H9 (cell line): ENCODE measurements at regions not wholly inside any gene's neighbourhood (a gene's known extent, or its start where the extent isn't known, plus 50 kb on each side); places are given as distances from the start of the nearest gene placed in this dataset.

Experiments used
- DNase-seq: peaks from one replicate; pipeline ENCODE4 v3.0.0-alpha.2; 2017
- H2AFZ ChIP-seq: one replicate; pipeline ENCODE4 v1.6.1; 2013; ENCODE audit warnings: mild to moderate bottlenecking, low read length, control low read depth, moderate library complexity
- H2AK5ac ChIP-seq: 2 replicates; pipeline ENCODE4 v1.6.1; 2013; ENCODE audit warnings: low read length, control low read depth, mixed read lengths; ENCODE audit not compliant: insufficient read length
- H2BK120ac ChIP-seq: one replicate; pipeline ENCODE4 v1.6.1; 2013; ENCODE audit warnings: low read depth, mild to moderate bottlenecking, low read length, control low read depth, inconsistent platforms; ENCODE audit not compliant: poor library complexity, severe bottlenecking
- H2BK12ac ChIP-seq: 2 replicates; pipeline ENCODE4 v1.6.1; 2013; ENCODE audit warnings: low read length, control low read depth, mixed read lengths, low read depth; ENCODE audit not compliant: insufficient read length
- H2BK15ac ChIP-seq: 2 replicates; pipeline ENCODE4 v1.6.1; 2013; ENCODE audit warnings: low read depth, low read length, control low read depth
- H2BK20ac ChIP-seq: one replicate; pipeline ENCODE4 v1.6.1; 2013; ENCODE audit warnings: low read depth, mild to moderate bottlenecking, low read length, control low read depth, inconsistent platforms; ENCODE audit not compliant: poor library complexity, severe bottlenecking
- H2BK5ac ChIP-seq: 2 replicates; pipeline ENCODE4 v1.6.1; 2013; ENCODE audit warnings: low read length, control low read depth, mixed read lengths; ENCODE audit not compliant: insufficient read length
- H3K14ac ChIP-seq: 2 replicates; pipeline ENCODE4 v1.6.1; 2013; ENCODE audit warnings: low read length, control low read depth; ENCODE audit not compliant: insufficient read depth
- H3K18ac ChIP-seq: 2 replicates; pipeline ENCODE4 v1.6.1; 2013; ENCODE audit warnings: low read depth, mild to moderate bottlenecking, mixed read lengths, low read length, control low read depth; ENCODE audit not compliant: insufficient read length
- H3K23ac ChIP-seq: 2 replicates; pipeline ENCODE4 v1.6.1; 2013; ENCODE audit warnings: low read length, control low read depth, mixed read lengths, low read depth; ENCODE audit not compliant: insufficient read length
- H3K23me2 ChIP-seq: 2 replicates; pipeline ENCODE4 v1.6.1; 2013; ENCODE audit warnings: low read depth, mild to moderate bottlenecking, mixed read lengths, low read length, control low read depth; ENCODE audit not compliant: insufficient read length, poor library complexity, severe bottlenecking
- H3K27ac ChIP-seq: 2 replicates; pipeline ENCODE4 v1.5.1; 2013; ENCODE audit warnings: low read length, control low read depth, mixed read lengths, low read depth; ENCODE audit not compliant: insufficient read length
- H3K27me3 ChIP-seq: 2 replicates; pipeline ENCODE4 v1.6.1; 2013; ENCODE audit warnings: low read length, control low read depth, inconsistent platforms; ENCODE audit not compliant: insufficient read depth
- H3K4ac ChIP-seq: 2 replicates; pipeline ENCODE4 v1.6.1; 2013; ENCODE audit warnings: low read depth, mild to moderate bottlenecking, control low read depth, inconsistent platforms, low read length, moderate library complexity
- H3K4me1 ChIP-seq: 2 replicates; pipeline ENCODE4 v1.6.1; 2013; ENCODE audit warnings: low read length, control low read depth, inconsistent platforms; ENCODE audit not compliant: insufficient read depth
- H3K4me2 ChIP-seq: 2 replicates; pipeline ENCODE4 v1.6.1; 2013; ENCODE audit warnings: low read length, control low read depth, mixed read lengths; ENCODE audit not compliant: insufficient read length, insufficient read depth
- H3K56ac ChIP-seq: 2 replicates; pipeline ENCODE4 v1.6.1; 2013; ENCODE audit warnings: low read depth, mild to moderate bottlenecking, mixed read lengths, low read length, control low read depth; ENCODE audit not compliant: insufficient read length
- H3K79me1 ChIP-seq: 2 replicates; pipeline ENCODE4 v1.6.1; 2013; ENCODE audit warnings: low read depth, mild to moderate bottlenecking, moderate library complexity, low read length, control low read depth, inconsistent platforms; ENCODE audit not compliant: insufficient read depth, poor library complexity, severe bottlenecking
- H3K79me2 ChIP-seq: 2 replicates; pipeline ENCODE4 v1.6.1; 2013; ENCODE audit warnings: low read length, control low read depth, inconsistent platforms; ENCODE audit not compliant: insufficient read depth
- H3K9ac ChIP-seq: 2 replicates; pipeline ENCODE4 v1.6.1; 2013; ENCODE audit warnings: low read length, control low read depth, mixed read lengths; ENCODE audit not compliant: insufficient read length; ENCODE audit errors: extremely low read depth
- H3K9me3 ChIP-seq: one replicate; pipeline ENCODE4 v1.6.1; 2013; ENCODE audit warnings: low read depth, low read length, inconsistent platforms; ENCODE audit not compliant: control insufficient read depth
- H3T11ph ChIP-seq: one replicate; pipeline ENCODE4 v1.6.1; 2013; ENCODE audit warnings: mild to moderate bottlenecking, low read length, control low read depth, inconsistent platforms
- H4K20me1 ChIP-seq: one replicate; pipeline ENCODE4 v1.6.1; 2013; ENCODE audit not compliant: control insufficient read depth, insufficient read length, insufficient read depth
- H4K5ac ChIP-seq: 2 replicates; pipeline ENCODE4 v1.6.1; 2013; ENCODE audit warnings: low read depth, mild to moderate bottlenecking, mixed read lengths, low read length, control low read depth; ENCODE audit not compliant: insufficient read length
- H4K8ac ChIP-seq: replicated peaks from 2 replicates; pipeline ENCODE4 v1.6.1; 2013; ENCODE audit warnings: low read length, control low read depth, mixed read lengths, low read depth; ENCODE audit not compliant: insufficient read length
- H4K91ac ChIP-seq: 2 replicates; pipeline ENCODE4 v1.6.1; 2013; ENCODE audit warnings: low read depth, mild to moderate bottlenecking, moderate library complexity, mixed read lengths, low read length, control low read depth; ENCODE audit not compliant: insufficient read length
- H3K27ac Mint-ChIP-seq, 3 experiments: 2 replicates in 2 of 3; 3 replicates in 1 of 3; pipeline ENCODE4 v1.8.0; 2020 to 2021; ENCODE audit warnings: mixed read lengths in 3 of 3, mild to moderate bottlenecking in 1 of 3, moderate library complexity in 1 of 3
- H3K27me3 Mint-ChIP-seq: 2 replicates; pipeline ENCODE4 v1.8.0; 2021; ENCODE audit warnings: low read depth, mild to moderate bottlenecking, moderate library complexity, mixed read lengths
- H3K36me3 Mint-ChIP-seq, 3 experiments: 2 replicates in 2 of 3; 3 replicates in 1 of 3; pipeline ENCODE4 v1.8.0; 2020 to 2021; ENCODE audit warnings: low read depth in 3 of 3, mixed read lengths in 3 of 3; ENCODE audit not compliant: insufficient read depth in 1 of 3
- H3K4me1 Mint-ChIP-seq, 2 experiments: 2 replicates each; pipeline ENCODE4 v1.8.0; 2020; ENCODE audit warnings: mixed read lengths in 2 of 2
- H3K4me3 Mint-ChIP-seq, 2 experiments: 2 replicates in 1 of 2; 3 replicates in 1 of 2; pipeline ENCODE4 v1.8.0; 2020 to 2021; ENCODE audit warnings: mild to moderate bottlenecking in 2 of 2, mixed read lengths in 2 of 2, moderate library complexity in 1 of 2
- H3K9me3 Mint-ChIP-seq, 2 experiments: 2 replicates in 1 of 2; 3 replicates in 1 of 2; pipeline ENCODE4 v1.8.0; 2020; ENCODE audit warnings: mild to moderate bottlenecking in 2 of 2, mixed read lengths in 2 of 2, moderate library complexity in 1 of 2
- CTCF ChIP-seq: fragments of 200-600 bp; sonication (generic); conservative IDR thresholded peaks from 3 replicates; pipeline ENCODE4 v1.8.0; 2021; ENCODE audit warnings: antibody characterized with exemption, mild to moderate bottlenecking
- WGBS: extraction: QIAGEN DNeasy Blood & Tissue Kit; methylation state at CpG from one replicate; pipeline ENCODE4 v1.1.7; 2013; ENCODE audit warnings: missing lambda C conversion rate, low lambda C conversion rate, mixed read lengths; ENCODE audit not compliant: insufficient read length; ENCODE audit errors: extremely low coverage; 5-methylcytosine and 5-hydroxymethylcytosine counted together

- no peak overlapping the region for H2BK5ac ChIP-seq
- H4K8ac ChIP-seq = no peak overlapping the region
- no peak overlapping the region for H3K56ac ChIP-seq
- H3K27ac ChIP-seq = no peak overlapping the region
- H3K27ac Mint-ChIP-seq = no peak overlapping the region; a peak in 1 of 7 replicates
- no peaks in the 10 kb centered on the region for H3K9me3 ChIP-seq
- no peaks in the 10 kb centered on the region for H3K4me1 ChIP-seq
- no peak overlapping the region for H2AFZ ChIP-seq
- no peaks in the 10 kb centered on the region for H3K79me1 ChIP-seq
- no peak overlapping the region for H3K9ac ChIP-seq
- no peak overlapping the region for H3K4ac ChIP-seq
- H3K27me3 ChIP-seq = no peaks in the 10 kb centered on the region
- H4K91ac ChIP-seq = no peak overlapping the region
- H2BK20ac ChIP-seq = no peak overlapping the region
- peaks cover 4 to 5% (median 4%) of the 10 kb centered on the region in 3 experiments; a peak in 4 of 7 replicates for H3K36me3 Mint-ChIP-seq
- no peaks in the 10 kb centered on the region for H3K79me2 ChIP-seq
- no peak overlapping the region for H2AK5ac ChIP-seq
- H3K4me3 Mint-ChIP-seq = no peak overlapping the region
- H3K18ac ChIP-seq = no peak overlapping the region
- no peaks in the 10 kb centered on the region for H3K4me1 Mint-ChIP-seq
- no peak overlapping the region for H4K5ac ChIP-seq
- TF ChIP-seq CTCF = no peak
- peaks cover 8% of the 10 kb centered on the region for H3K27me3 Mint-ChIP-seq
- DNase-seq = no peak
- peaks cover 16 to 18% of the 10 kb centered on the region in 2 experiments for H3K9me3 Mint-ChIP-seq
- H4K20me1 ChIP-seq = peaks cover 3% of the 10 kb centered on the region
- H3K14ac ChIP-seq = no peak overlapping the region
- no peak overlapping the region for H2BK120ac ChIP-seq
- H3K4me2 ChIP-seq = no peak overlapping the region
- no peaks in the 10 kb centered on the region for H3K23me2 ChIP-seq
- no CpG with 5 or more reads among the region's 10 CpGs for WGBS
- no peak overlapping the region for H3T11ph ChIP-seq
- H2BK15ac ChIP-seq = no peak overlapping the region
- H2BK12ac ChIP-seq = no peak overlapping the region
- no peak overlapping the region for H3K23ac ChIP-seq
Measured at GRCh38 chr10:43712821-43713584, 64.3 kb upstream of the ZNF32 start.
